WERI-Rb-1 (cell line): ENCODE measurements at regions not wholly inside any gene's neighbourhood (a gene's known extent, or its start where the extent isn't known, plus 50 kb on each side); places are given as distances from the start of the nearest gene placed in this dataset.

Source experiments
- DNase-seq: peaks from one replicate; pipeline ENCODE4 v3.0.0-alpha.2; 2020
- H3K27ac ChIP-seq: fragments of 250-450 bp; sonication (Bioruptor Pico); 2 replicates; pipeline ENCODE4 v1.5.1; 2020; ENCODE audit warnings: mild to moderate bottlenecking, moderate library complexity
- H3K27me3 ChIP-seq: fragments of 250-450 bp; sonication (Bioruptor Pico); 2 replicates; pipeline ENCODE4 v1.5.1; 2021; ENCODE audit warnings: mild to moderate bottlenecking, low read depth, moderate library complexity; ENCODE audit not compliant: insufficient read depth, severe bottlenecking
- H3K36me3 ChIP-seq: fragments of 250-450 bp; sonication (Bioruptor Pico); 2 replicates; pipeline ENCODE4 v1.5.1; 2020; ENCODE audit warnings: mild to moderate bottlenecking, moderate library complexity
- H3K4me3 ChIP-seq: 2 replicates; pipeline ENCODE4 v1.5.1; 2011; ENCODE audit warnings: low read depth, mild to moderate bottlenecking, control low read depth, low read length
- H3K9me3 ChIP-seq: fragments of 250-450 bp; sonication (Bioruptor Pico); 2 replicates; pipeline ENCODE4 v1.5.1; 2021; ENCODE audit warnings: mild to moderate bottlenecking, moderate library complexity; ENCODE audit not compliant: severe bottlenecking
- TF ChIP-seq, protein P1 (sequence below): IDR thresholded peaks from 2 replicates; pipeline ENCODE4 v1.5.1; 2011; ENCODE audit warnings: low read depth, mild to moderate bottlenecking, control low read depth, inconsistent platforms, low read length

- peaks cover 15% of the 10 kb centered on the region for H3K27me3 ChIP-seq
- H3K27ac ChIP-seq: no peak overlapping the region
- DNase-seq: no peak
- H3K36me3 ChIP-seq: no peaks in the 10 kb centered on the region
- H3K4me3 ChIP-seq: no peak overlapping the region
- no peaks in the 10 kb centered on the region for H3K9me3 ChIP-seq
- TF ChIP-seq, protein P1, sequence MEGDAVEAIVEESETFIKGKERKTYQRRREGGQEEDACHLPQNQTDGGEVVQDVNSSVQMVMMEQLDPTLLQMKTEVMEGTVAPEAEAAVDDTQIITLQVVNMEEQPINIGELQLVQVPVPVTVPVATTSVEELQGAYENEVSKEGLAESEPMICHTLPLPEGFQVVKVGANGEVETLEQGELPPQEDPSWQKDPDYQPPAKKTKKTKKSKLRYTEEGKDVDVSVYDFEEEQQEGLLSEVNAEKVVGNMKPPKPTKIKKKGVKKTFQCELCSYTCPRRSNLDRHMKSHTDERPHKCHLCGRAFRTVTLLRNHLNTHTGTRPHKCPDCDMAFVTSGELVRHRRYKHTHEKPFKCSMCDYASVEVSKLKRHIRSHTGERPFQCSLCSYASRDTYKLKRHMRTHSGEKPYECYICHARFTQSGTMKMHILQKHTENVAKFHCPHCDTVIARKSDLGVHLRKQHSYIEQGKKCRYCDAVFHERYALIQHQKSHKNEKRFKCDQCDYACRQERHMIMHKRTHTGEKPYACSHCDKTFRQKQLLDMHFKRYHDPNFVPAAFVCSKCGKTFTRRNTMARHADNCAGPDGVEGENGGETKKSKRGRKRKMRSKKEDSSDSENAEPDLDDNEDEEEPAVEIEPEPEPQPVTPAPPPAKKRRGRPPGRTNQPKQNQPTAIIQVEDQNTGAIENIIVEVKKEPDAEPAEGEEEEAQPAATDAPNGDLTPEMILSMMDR: no peak
Observed at GRCh38 chr15:39145854-39146625, 434.8 kb upstream of the THBS1 start.

- Histone ChIP-seq H3K27me3 (peaks cover 1% of the 10 kb centered on the region), H3K4me3 (no peak overlapping the region), H3K9me3 (no peaks in the 10 kb centered on the region), H3K27ac (no peak overlapping the region), H3K36me3 (no peaks in the 10 kb centered on the region)
- DNase-seq: no peak
- TF ChIP-seq, protein P1: no peak
Observed at GRCh38 chr15:39149636-39150150, 431.2 kb upstream of the THBS1 start.

DNA sequence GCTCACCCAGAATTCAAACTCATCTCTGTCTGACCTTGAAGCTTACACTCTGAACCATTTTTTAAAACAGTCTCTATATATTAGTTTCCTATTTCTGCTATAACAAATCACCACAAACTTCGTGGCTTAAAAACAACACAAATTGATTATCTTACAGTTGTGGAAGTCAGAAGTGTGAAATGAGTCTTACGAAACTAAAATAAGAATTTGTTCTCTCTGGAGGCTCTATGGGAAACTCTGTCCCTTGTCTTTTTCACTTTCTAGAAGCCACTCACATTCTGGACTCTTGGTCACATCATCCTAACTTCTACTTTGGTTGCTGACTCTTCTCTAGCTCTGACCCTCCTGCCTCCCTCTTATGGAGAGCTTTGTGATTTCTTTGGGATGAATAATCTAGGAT lies 429.3 kb upstream of the THBS1 start:
- TF ChIP-seq, protein P1: no peak
- Histone ChIP-seq H3K9me3 (no peaks in the 10 kb centered on the region), H3K27ac (no peak overlapping the region), H3K36me3 (no peaks in the 10 kb centered on the region), H3K4me3 (no peak overlapping the region), H3K27me3 (no peaks in the 10 kb centered on the region)
- no peak for DNase-seq

DNA sequence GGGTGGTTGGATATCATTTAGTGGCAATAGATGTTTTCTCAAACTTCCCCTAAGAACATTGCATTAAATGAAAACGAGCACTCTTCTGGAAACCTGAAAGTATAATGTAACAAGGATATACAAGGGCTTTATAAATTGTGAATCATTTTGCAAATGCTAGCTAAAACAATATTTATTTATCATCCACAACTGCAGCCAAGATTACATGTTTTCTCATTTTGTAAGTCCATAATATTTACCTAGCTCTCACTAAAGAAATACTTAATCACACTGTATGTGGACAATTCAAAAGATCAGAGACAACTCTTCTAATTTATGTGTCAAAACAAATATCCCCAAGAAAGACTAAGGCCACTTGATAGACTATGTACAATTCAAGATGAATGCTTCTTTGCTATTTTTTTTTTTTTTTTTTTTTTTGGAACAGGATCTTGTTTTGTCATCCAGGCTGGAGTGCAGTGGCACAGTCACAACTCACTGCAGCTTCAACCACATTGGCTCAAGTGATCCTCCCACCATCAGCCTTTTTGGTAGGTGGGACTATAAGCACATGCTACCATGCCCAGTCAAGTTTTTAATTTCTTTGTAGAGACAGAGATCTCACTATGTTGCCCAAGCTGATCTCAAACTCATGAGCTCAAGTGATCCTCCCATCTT lies 427.7 kb upstream of the THBS1 start:
- TF ChIP-seq, protein P1: no peak
- Histone ChIP-seq H3K27me3 (peaks cover 8% of the 10 kb centered on the region), H3K4me3 (no peak overlapping the region), H3K27ac (no peak overlapping the region), H3K9me3 (no peaks in the 10 kb centered on the region), H3K36me3 (no peaks in the 10 kb centered on the region)
- DNase-seq: no peak

DNA sequence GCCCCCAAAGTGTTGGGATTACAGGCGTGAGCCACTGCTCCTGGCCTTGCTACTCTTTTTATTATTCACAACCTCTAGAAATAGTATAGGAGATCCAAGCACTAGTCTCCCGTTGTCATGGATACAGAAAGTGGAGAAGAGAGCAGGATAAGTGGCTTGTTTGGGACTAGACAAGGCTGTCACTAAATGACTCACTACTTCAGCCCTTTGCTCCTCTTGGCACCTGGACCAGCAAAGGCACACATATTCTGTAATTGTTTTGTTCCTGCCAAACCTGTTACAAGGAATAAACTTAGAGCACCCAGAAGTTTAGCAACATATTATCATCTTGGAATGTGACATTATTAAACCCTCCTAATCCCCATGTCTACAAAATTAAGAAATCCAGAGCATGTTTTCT lies 427.2 kb upstream of the THBS1 start:
- no peaks in the 10 kb centered on the region for H3K9me3 ChIP-seq
- no peak overlapping the region for H3K27ac ChIP-seq
- peaks cover 8% of the 10 kb centered on the region for H3K27me3 ChIP-seq
- no peaks in the 10 kb centered on the region for H3K36me3 ChIP-seq
- DNase-seq: no peak
- TF ChIP-seq, protein P1: no peak
- H3K4me3 ChIP-seq: no peak overlapping the region
